ENCODE measurements at regions not wholly inside any gene's neighbourhood (a gene's known extent, or its start where the extent isn't known, plus 50 kb on each side); places are given as distances from the start of the nearest gene placed in this dataset.

GRCh38 chr7:128168667-128169210 is 72.3 kb upstream of the LEP start:
- H3K9me3 Mint-ChIP-seq: peaks cover 0 to 5% (median 0%) of the 10 kb centered on the region in 7 donors

DNA sequence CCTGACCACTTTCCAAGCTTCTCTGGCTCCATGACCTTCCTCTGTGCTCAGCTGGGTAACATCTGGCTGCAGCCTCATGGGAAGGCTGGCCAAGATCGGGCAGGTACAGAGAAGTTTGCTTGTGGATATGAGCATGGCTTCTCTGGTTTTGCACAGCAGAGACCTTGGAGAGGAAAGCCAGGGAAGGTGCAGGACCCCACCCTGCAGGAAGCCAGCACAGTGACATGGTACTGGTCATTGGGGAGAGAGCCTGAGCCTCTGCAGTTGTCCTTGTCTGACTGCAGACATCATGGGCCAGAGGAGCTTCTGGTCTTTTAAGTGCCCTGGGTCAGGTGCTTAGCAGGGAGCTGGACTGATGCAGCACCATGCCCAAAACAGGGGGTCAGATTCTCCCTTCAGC is 70.6 kb upstream of the LEP start:
- peaks cover 59% of the 10 kb centered on the region for H3K27me3 Mint-ChIP-seq
- peaks cover 13% of the 10 kb centered on the region for H3K27me3 ChIP-seq (ENCODE audit: control insufficient read depth, insufficient read depth, low read length)
- H3K27ac ChIP-seq (ENCODE audit: insufficient read depth, low read length, poor library complexity, severe bottlenecking): no peak overlapping the region
- H3K27ac Mint-ChIP-seq: no peak overlapping the region
- DNase-seq: no peak
- peaks cover 24% of the 10 kb centered on the region for H3K4me1 ChIP-seq (ENCODE audit: control insufficient read depth, insufficient read depth, low read length, poor library complexity, severe bottlenecking)
- peaks cover 0 to 20% (median 4%) of the 10 kb centered on the region in 4 donors for H3K4me1 Mint-ChIP-seq
- H3K4me3 ChIP-seq (ENCODE audit: low read depth, low read length): no peak overlapping the region
- no peaks in the 10 kb centered on the region for H3K36me3 ChIP-seq (ENCODE audit: control insufficient read depth, insufficient read depth, low read length)
- no peaks in the 10 kb centered on the region for H3K36me3 Mint-ChIP-seq
- no peak for ATAC-seq (ENCODE audit: low read depth in 2 of 2)
- H3K9me3 Mint-ChIP-seq: peaks cover 0 to 5% (median 0%) of the 10 kb centered on the region in 7 donors
- no peak overlapping the region for H3K4me3 Mint-ChIP-seq
- no peaks in the 10 kb centered on the region for H3K9me3 ChIP-seq (ENCODE audit: control insufficient read depth in 2 of 2, low read length in 2 of 2)

More at GRCh38 chr7:128168667-128169210, 72.3 kb upstream of the LEP start:
- Histone ChIP-seq H3K27me3 (ENCODE audit: control insufficient read depth, insufficient read depth, low read length) (peaks cover 14% of the 10 kb centered on the region), H3K9me3 (ENCODE audit: control insufficient read depth in 2 of 2, low read length in 2 of 2) (no peaks in the 10 kb centered on the region), H3K4me3 (ENCODE audit: low read depth, low read length) (no peak overlapping the region), H3K4me1 (ENCODE audit: control insufficient read depth, insufficient read depth, low read length, poor library complexity, severe bottlenecking) (peaks cover 24% of the 10 kb centered on the region), H3K27ac (ENCODE audit: insufficient read depth, low read length, poor library complexity, severe bottlenecking) (no peak overlapping the region), H3K36me3 (ENCODE audit: control insufficient read depth, insufficient read depth, low read length) (no peaks in the 10 kb centered on the region)
- peak overlapping the region in 1 of 3 donors; percentile 87 for H3K27ac Mint-ChIP-seq
- no peaks in the 10 kb centered on the region for H3K36me3 Mint-ChIP-seq
- H3K4me3 Mint-ChIP-seq: peak overlapping the region; percentile 22 to 73 (median 46)
- peaks cover 60% of the 10 kb centered on the region for H3K27me3 Mint-ChIP-seq
- no peak for DNase-seq
- ATAC-seq (ENCODE audit: low read depth in 2 of 2): no peak
- H3K4me1 Mint-ChIP-seq: peaks cover 0 to 25% (median 4%) of the 10 kb centered on the region in 4 donors

- H3K4me1 ChIP-seq (ENCODE audit: control insufficient read depth, insufficient read depth, low read length, poor library complexity, severe bottlenecking): peaks cover 18% of the 10 kb centered on the region
- Mint-ChIP-seq H3K9me3 (peaks cover 0 to 1% (median 0%) of the 10 kb centered on the region in 7 donors), H3K4me1 (peaks cover 0 to 17% (median 4%) of the 10 kb centered on the region in 4 donors), H3K27me3 (peaks cover 51% of the 10 kb centered on the region), H3K4me3 (no peak overlapping the region), H3K36me3 (no peaks in the 10 kb centered on the region), H3K27ac (no peak overlapping the region)
- DNase-seq (no peak), ATAC-seq (ENCODE audit: low read depth in 2 of 2) (no peak)
- peaks cover 11% of the 10 kb centered on the region for H3K27me3 ChIP-seq (ENCODE audit: control insufficient read depth, insufficient read depth, low read length)
- H3K9me3 ChIP-seq (ENCODE audit: control insufficient read depth in 2 of 2, low read length in 2 of 2): no peaks in the 10 kb centered on the region
- H3K4me3 ChIP-seq (ENCODE audit: low read depth, low read length): no peak overlapping the region
- no peaks in the 10 kb centered on the region for H3K36me3 ChIP-seq (ENCODE audit: control insufficient read depth, insufficient read depth, low read length)
- H3K27ac ChIP-seq (ENCODE audit: insufficient read depth, low read length, poor library complexity, severe bottlenecking): no peak overlapping the region
These were observed 69.6 kb upstream of the LEP start for GRCh38 chr7:128171342-128171918.

GRCh38 chr7:128172151-128172550 is 68.9 kb upstream of the LEP start:
- Mint-ChIP-seq H3K4me1 (peaks cover 0 to 14% (median 4%) of the 10 kb centered on the region in 4 donors), H3K36me3 (no peaks in the 10 kb centered on the region), H3K9me3 (peaks cover 0 to 1% (median 0%) of the 10 kb centered on the region in 7 donors), H3K27me3 (peaks cover 55% of the 10 kb centered on the region), H3K27ac (no peak overlapping the region), H3K4me3 (no peak overlapping the region)
- H3K4me1 ChIP-seq (ENCODE audit: control insufficient read depth, insufficient read depth, low read length, poor library complexity, severe bottlenecking): peaks cover 11% of the 10 kb centered on the region
- H3K36me3 ChIP-seq (ENCODE audit: control insufficient read depth, insufficient read depth, low read length): no peaks in the 10 kb centered on the region
- H3K27ac ChIP-seq (ENCODE audit: insufficient read depth, low read length, poor library complexity, severe bottlenecking): no peak overlapping the region
- H3K9me3 ChIP-seq (ENCODE audit: control insufficient read depth in 2 of 2, low read length in 2 of 2): no peaks in the 10 kb centered on the region
- DNase-seq (no peak), ATAC-seq (ENCODE audit: low read depth in 2 of 2) (no peak)
- no peak overlapping the region for H3K4me3 ChIP-seq (ENCODE audit: low read depth, low read length)
- H3K27me3 ChIP-seq (ENCODE audit: control insufficient read depth, insufficient read depth, low read length): peaks cover 11% of the 10 kb centered on the region

DNA sequence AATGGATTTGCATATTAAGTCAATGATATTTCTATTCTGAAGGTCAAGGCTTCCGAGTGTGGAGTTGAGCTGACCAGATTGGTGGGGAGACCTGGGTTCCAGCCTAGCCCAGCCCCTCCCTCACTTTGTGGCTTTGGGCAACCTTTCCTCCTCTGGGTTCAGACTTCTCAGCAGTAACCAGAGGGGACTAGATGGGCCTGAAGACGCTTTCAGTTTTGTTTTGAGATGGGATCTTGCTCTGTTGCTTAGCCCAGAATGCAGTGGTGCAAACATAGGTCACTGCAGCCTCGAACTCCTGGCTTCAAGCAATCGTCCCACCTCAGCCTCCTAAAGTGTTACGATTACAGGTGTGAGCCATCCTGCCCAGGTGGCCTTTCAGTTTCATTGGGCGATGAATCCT is 68.1 kb upstream of the LEP start:
- peaks cover 5% of the 10 kb centered on the region for H3K4me1 ChIP-seq (ENCODE audit: control insufficient read depth, insufficient read depth, low read length, poor library complexity, severe bottlenecking)
- H3K36me3 ChIP-seq (ENCODE audit: control insufficient read depth, insufficient read depth, low read length): no peaks in the 10 kb centered on the region
- H3K9me3 ChIP-seq (ENCODE audit: control insufficient read depth in 2 of 2, low read length in 2 of 2): no peaks in the 10 kb centered on the region
- H3K4me3 Mint-ChIP-seq: no peak overlapping the region
- peaks cover 55% of the 10 kb centered on the region for H3K27me3 Mint-ChIP-seq
- ATAC-seq (ENCODE audit: low read depth in 2 of 2) (no peak), DNase-seq (no peak)
- H3K36me3 Mint-ChIP-seq: no peaks in the 10 kb centered on the region
- H3K27me3 ChIP-seq (ENCODE audit: control insufficient read depth, insufficient read depth, low read length): peaks cover 13% of the 10 kb centered on the region
- H3K27ac ChIP-seq (ENCODE audit: insufficient read depth, low read length, poor library complexity, severe bottlenecking): no peak overlapping the region
- H3K27ac Mint-ChIP-seq: no peak overlapping the region
- no peak overlapping the region for H3K4me3 ChIP-seq (ENCODE audit: low read depth, low read length)
- H3K4me1 Mint-ChIP-seq: peaks cover 0 to 12% (median 4%) of the 10 kb centered on the region in 4 donors
- peaks cover 0 to 1% (median 0%) of the 10 kb centered on the region in 7 donors for H3K9me3 Mint-ChIP-seq

GRCh38 chr7:128174386-128174785 is 66.7 kb upstream of the LEP start:
- DNase-seq (no peak), ATAC-seq (ENCODE audit: low read depth in 2 of 2) (no peak)
- Mint-ChIP-seq H3K36me3 (no peaks in the 10 kb centered on the region), H3K4me3 (no peak overlapping the region), H3K27me3 (peaks cover 52% of the 10 kb centered on the region), H3K27ac (no peak overlapping the region), H3K4me1 (no peaks in the 10 kb centered on the region), H3K9me3 (no peaks in the 10 kb centered on the region)
- no peak overlapping the region for H3K27ac ChIP-seq (ENCODE audit: insufficient read depth, low read length, poor library complexity, severe bottlenecking)
- no peaks in the 10 kb centered on the region for H3K4me1 ChIP-seq (ENCODE audit: control insufficient read depth, insufficient read depth, low read length, poor library complexity, severe bottlenecking)
- no peaks in the 10 kb centered on the region for H3K36me3 ChIP-seq (ENCODE audit: control insufficient read depth, insufficient read depth, low read length)
- no peaks in the 10 kb centered on the region for H3K9me3 ChIP-seq (ENCODE audit: control insufficient read depth in 2 of 2, low read length in 2 of 2)
- H3K27me3 ChIP-seq (ENCODE audit: control insufficient read depth, insufficient read depth, low read length): peaks cover 13% of the 10 kb centered on the region
- no peak overlapping the region for H3K4me3 ChIP-seq (ENCODE audit: low read depth, low read length)

DNA sequence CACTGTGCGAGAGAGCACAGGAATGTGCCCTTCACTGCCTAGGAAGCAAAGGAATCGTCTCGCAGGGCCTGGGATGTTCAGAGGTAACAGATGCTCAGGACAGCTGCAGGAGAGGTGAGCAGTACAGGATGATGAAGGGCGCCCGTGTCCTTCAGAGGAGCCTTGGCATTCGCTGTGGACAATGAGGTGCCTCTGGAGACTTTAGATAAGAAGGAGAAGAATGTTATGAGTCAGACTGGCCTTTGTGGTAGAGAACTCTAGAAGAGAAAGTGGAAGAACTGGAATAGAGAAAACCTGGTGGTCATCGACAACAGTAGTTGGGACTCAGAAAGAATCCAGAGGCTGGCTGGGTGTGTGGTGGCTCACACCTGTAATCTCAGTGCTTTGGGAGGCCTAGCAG is 64.4 kb upstream of the LEP start:
- H3K4me1 ChIP-seq (ENCODE audit: control insufficient read depth, insufficient read depth, low read length, poor library complexity, severe bottlenecking): no peaks in the 10 kb centered on the region
- no peak overlapping the region for H3K27ac ChIP-seq (ENCODE audit: insufficient read depth, low read length, poor library complexity, severe bottlenecking)
- peaks cover 48% of the 10 kb centered on the region for H3K27me3 Mint-ChIP-seq
- no peaks in the 10 kb centered on the region for H3K9me3 ChIP-seq (ENCODE audit: control insufficient read depth in 2 of 2, low read length in 2 of 2)
- H3K36me3 ChIP-seq (ENCODE audit: control insufficient read depth, insufficient read depth, low read length): no peaks in the 10 kb centered on the region
- no peaks in the 10 kb centered on the region for H3K36me3 Mint-ChIP-seq
- ATAC-seq (ENCODE audit: low read depth in 2 of 2) (no peak), DNase-seq (no peak)
- H3K4me1 Mint-ChIP-seq: no peaks in the 10 kb centered on the region
- no peak overlapping the region for H3K4me3 Mint-ChIP-seq
- peaks cover 11% of the 10 kb centered on the region for H3K27me3 ChIP-seq (ENCODE audit: control insufficient read depth, insufficient read depth, low read length)
- no peaks in the 10 kb centered on the region for H3K9me3 Mint-ChIP-seq
- no peak overlapping the region for H3K4me3 ChIP-seq (ENCODE audit: low read depth, low read length)
- no peak overlapping the region for H3K27ac Mint-ChIP-seq
